KOPT-K1 (cell line): ENCODE measurements at regions not wholly inside any gene's neighbourhood (a gene's known extent, or its start where the extent isn't known, plus 50 kb on each side); places are given as distances from the start of the nearest gene placed in this dataset.

Experiments
- H3K27ac ChIP-seq: fragments of 200-600 bp; sonication (generic); 2 replicates; pipeline ENCODE4 v1.5.1; 2016; ENCODE audit warnings: antibody characterized with exemption, mild to moderate bottlenecking, low read depth, low read length; ENCODE audit not compliant: poor library complexity, severe bottlenecking
- H3K36me3 ChIP-seq: fragments of 200-600 bp; sonication (generic); 2 replicates; pipeline ENCODE4 v1.5.1; 2017; ENCODE audit warnings: antibody characterized with exemption, mild to moderate bottlenecking, low read length, moderate library complexity; ENCODE audit not compliant: insufficient read depth
- H3K9me3 ChIP-seq: fragments of 200-600 bp; sonication (generic); 2 replicates; pipeline ENCODE4 v1.5.1; 2017; ENCODE audit warnings: antibody characterized with exemption, low read length, mild to moderate bottlenecking; ENCODE audit not compliant: insufficient read depth, poor library complexity, severe bottlenecking

- Histone ChIP-seq H3K27ac (no peak overlapping the region), H3K36me3 (no peaks in the 10 kb centered on the region), H3K9me3 (no peaks in the 10 kb centered on the region)
Observed at GRCh38 chr10:70939441-70940003, 51.2 kb upstream of the PCBD1 start.

GRCh38 chr10:70940834-70941568 is 52.6 kb upstream of the PCBD1 start:
- no peak overlapping the region for H3K27ac ChIP-seq
- no peaks in the 10 kb centered on the region for H3K9me3 ChIP-seq
- H3K36me3 ChIP-seq: no peaks in the 10 kb centered on the region

- Histone ChIP-seq H3K9me3 (no peaks in the 10 kb centered on the region), H3K36me3 (no peaks in the 10 kb centered on the region), H3K27ac (no peak overlapping the region)
Observed at GRCh38 chr10:70942125-70942524, 53.8 kb upstream of the PCBD1 start.

GRCh38 chr10:70942725-70943124 is 54.4 kb upstream of the PCBD1 start:
- Histone ChIP-seq H3K9me3 (no peaks in the 10 kb centered on the region), H3K36me3 (no peaks in the 10 kb centered on the region), H3K27ac (no peak overlapping the region)

- H3K27ac ChIP-seq: no peak overlapping the region
Observed at GRCh38 chr10:70943249-70943648, 54.9 kb upstream of the PCBD1 start.

GRCh38 chr10:70943841-70944466 is 55.6 kb upstream of the PCBD1 start:
- Histone ChIP-seq H3K27ac (no peak overlapping the region), H3K9me3 (no peaks in the 10 kb centered on the region), H3K36me3 (no peaks in the 10 kb centered on the region)

More at GRCh38 chr10:70943249-70943648, 54.9 kb upstream of the PCBD1 start:
- Histone ChIP-seq H3K36me3 (no peaks in the 10 kb centered on the region), H3K9me3 (no peaks in the 10 kb centered on the region)

- Histone ChIP-seq H3K36me3 (no peaks in the 10 kb centered on the region), H3K9me3 (no peaks in the 10 kb centered on the region), H3K27ac (no peak overlapping the region)
Observed at GRCh38 chr10:70950037-70950436, 61.7 kb upstream of the PCBD1 start.

GRCh38 chr10:70950801-70951200 is 62.4 kb upstream of the PCBD1 start:
- Histone ChIP-seq H3K9me3 (no peaks in the 10 kb centered on the region), H3K36me3 (no peaks in the 10 kb centered on the region), H3K27ac (no peak overlapping the region)

GRCh38 chr10:70952401-70952800 is 64.0 kb upstream of the PCBD1 start:
- no peak overlapping the region for H3K27ac ChIP-seq
- no peaks in the 10 kb centered on the region for H3K36me3 ChIP-seq
- no peaks in the 10 kb centered on the region for H3K9me3 ChIP-seq

GRCh38 chr10:70952921-70953320 is 64.6 kb upstream of the PCBD1 start:
- H3K9me3 ChIP-seq: no peaks in the 10 kb centered on the region
- no peaks in the 10 kb centered on the region for H3K36me3 ChIP-seq
- no peak overlapping the region for H3K27ac ChIP-seq

GRCh38 chr10:70954381-70955176 is 66.2 kb upstream of the PCBD1 start:
- H3K27ac ChIP-seq: no peak overlapping the region
- H3K9me3 ChIP-seq: no peaks in the 10 kb centered on the region
- H3K36me3 ChIP-seq: no peaks in the 10 kb centered on the region

GRCh38 chr10:70956029-70956759 is 67.8 kb upstream of the PCBD1 start:
- H3K36me3 ChIP-seq: no peaks in the 10 kb centered on the region
- no peaks in the 10 kb centered on the region for H3K9me3 ChIP-seq
- no peak overlapping the region for H3K27ac ChIP-seq

- Histone ChIP-seq H3K27ac (no peak overlapping the region), H3K36me3 (no peaks in the 10 kb centered on the region), H3K9me3 (no peaks in the 10 kb centered on the region)
Observed at GRCh38 chr10:70958396-70958795, 70.0 kb upstream of the PCBD1 start.

GRCh38 chr10:70960316-70960715 is 72.0 kb upstream of the PCBD1 start:
- Histone ChIP-seq H3K36me3 (no peaks in the 10 kb centered on the region), H3K27ac (no peak overlapping the region), H3K9me3 (no peaks in the 10 kb centered on the region)
